ENCODE measurements at regions not wholly inside any gene's neighbourhood (a gene's known extent, or its start where the extent isn't known, plus 50 kb on each side); places are given as distances from the start of the nearest gene placed in this dataset.

DNA sequence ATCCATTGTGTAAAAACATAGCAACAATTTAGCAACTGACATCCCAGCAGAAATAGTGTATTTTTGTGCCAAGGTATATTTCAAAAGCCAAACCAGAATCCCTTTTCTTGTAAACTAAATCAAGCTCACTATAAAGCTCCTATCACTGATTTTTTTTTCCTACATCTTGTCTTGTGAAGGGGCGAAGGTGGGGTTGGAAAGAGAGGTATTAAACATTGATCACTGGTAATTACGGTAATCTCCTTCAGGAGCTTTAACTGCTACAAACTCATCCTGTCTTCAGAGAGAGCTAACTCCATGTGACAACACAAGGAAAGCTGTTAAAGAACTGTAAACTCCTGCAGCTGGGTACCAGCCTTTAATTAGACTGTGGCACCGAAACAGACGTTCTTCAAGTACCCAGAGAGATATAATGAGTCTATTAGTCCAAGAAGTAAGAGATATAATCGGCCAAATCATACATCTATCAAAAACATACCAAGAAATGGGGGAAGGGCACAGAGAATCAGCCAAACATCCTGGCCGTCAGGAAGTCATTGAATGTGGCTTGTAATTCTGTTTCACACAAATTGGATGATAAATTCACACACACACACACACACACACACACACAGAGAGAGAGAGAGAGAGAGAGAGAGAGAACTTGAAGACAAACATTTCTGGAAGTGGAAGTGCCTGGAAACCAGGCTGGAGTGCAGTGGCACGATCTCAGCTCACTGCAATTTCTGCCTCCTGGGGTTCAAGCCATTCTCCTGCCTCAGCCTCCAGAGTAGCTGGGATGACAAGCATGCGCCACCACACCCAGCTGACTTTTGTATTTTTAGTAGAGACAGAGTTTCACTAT, 111.9 kb upstream of the PPARGC1A start:
- DNase-seq, result no peak
- Histone ChIP-seq H3K9me3 (no peaks in the 10 kb centered on the region), H3K36me3 (no peaks in the 10 kb centered on the region)

GRCh38 chr4:24000470-24000831, 110.6 kb upstream of the PPARGC1A start:
- TF ChIP-seq, protein P1, sequence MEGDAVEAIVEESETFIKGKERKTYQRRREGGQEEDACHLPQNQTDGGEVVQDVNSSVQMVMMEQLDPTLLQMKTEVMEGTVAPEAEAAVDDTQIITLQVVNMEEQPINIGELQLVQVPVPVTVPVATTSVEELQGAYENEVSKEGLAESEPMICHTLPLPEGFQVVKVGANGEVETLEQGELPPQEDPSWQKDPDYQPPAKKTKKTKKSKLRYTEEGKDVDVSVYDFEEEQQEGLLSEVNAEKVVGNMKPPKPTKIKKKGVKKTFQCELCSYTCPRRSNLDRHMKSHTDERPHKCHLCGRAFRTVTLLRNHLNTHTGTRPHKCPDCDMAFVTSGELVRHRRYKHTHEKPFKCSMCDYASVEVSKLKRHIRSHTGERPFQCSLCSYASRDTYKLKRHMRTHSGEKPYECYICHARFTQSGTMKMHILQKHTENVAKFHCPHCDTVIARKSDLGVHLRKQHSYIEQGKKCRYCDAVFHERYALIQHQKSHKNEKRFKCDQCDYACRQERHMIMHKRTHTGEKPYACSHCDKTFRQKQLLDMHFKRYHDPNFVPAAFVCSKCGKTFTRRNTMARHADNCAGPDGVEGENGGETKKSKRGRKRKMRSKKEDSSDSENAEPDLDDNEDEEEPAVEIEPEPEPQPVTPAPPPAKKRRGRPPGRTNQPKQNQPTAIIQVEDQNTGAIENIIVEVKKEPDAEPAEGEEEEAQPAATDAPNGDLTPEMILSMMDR (IDR thresholded peaks at IDR 0.05; ENCODE audit: low read depth, low read length), result no peak
- Histone ChIP-seq H3K27me3 (peaks cover 14% of the 10 kb centered on the region; the same call in 1 of the 2 replicates), H3K4me1 (no peaks in the 10 kb centered on the region), H3K4me3 (ENCODE audit: low read depth, low read length) (no peak overlapping the region), H3K36me3 (no peaks in the 10 kb centered on the region), H3K9me3 (no peaks in the 10 kb centered on the region)
- DNase-seq, result no peak

More for the DNA sequence above, 111.9 kb upstream of the PPARGC1A start:
- H3K4me1 ChIP-seq, result no peaks in the 10 kb centered on the region
- TF ChIP-seq, protein P1 (IDR thresholded peaks at IDR 0.05; ENCODE audit: low read depth, low read length), result no peak
- no peak overlapping the region for H3K4me3 ChIP-seq (ENCODE audit: low read depth, low read length)
- H3K27me3 ChIP-seq, result peaks cover 17% of the 10 kb centered on the region; the same call in 1 of the 2 replicates

DNA sequence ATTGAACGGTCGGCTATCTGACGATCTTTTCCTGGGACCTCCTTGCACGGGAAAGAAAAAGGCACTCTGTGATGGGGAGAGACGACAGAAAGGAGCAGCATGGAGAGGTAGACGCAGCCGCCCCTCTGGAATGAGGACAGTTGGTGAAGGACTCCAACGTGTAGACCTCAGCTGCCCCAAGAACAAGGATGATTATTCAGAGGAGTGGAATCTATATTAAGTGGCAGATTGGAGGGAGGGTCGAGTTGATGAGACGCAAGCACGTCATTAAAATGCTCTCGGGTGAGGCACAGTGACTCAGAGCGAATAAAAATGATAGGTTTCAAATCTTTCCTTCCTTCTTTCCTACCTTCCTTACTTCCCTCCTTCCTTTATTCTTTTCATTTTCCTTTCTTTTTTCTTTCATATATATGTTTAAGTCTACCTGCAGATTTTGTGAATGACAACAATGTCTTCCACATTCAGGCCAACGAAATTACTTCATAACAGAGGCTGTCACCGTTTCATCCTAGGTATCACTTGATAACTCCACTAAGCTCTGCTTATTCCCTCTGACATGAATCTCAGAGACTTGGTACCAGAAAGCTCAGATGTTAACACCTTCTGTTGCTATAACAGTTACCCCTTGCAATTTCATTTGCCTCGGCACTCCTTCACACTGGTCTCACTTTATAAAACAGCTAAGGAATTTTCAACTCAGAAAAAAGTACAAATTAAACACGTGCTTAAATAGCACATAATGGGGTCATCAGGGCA, 110.0 kb upstream of the PPARGC1A start:
- peaks cover 17% of the 10 kb centered on the region for H3K27me3 ChIP-seq
- H3K36me3 ChIP-seq, result no peaks in the 10 kb centered on the region
- DNase-seq, result no peak
- no peak overlapping the region for H3K4me3 ChIP-seq (ENCODE audit: low read depth, low read length)
- TF ChIP-seq, protein P1 (IDR thresholded peaks at IDR 0.05; ENCODE audit: low read depth, low read length), result no peak
- no peaks in the 10 kb centered on the region for H3K4me1 ChIP-seq
- no peaks in the 10 kb centered on the region for H3K9me3 ChIP-seq

- TF ChIP-seq, protein P1 (IDR thresholded peaks at IDR 0.05; ENCODE audit: low read depth, low read length), result no peak
- Histone ChIP-seq H3K4me3 (ENCODE audit: low read depth, low read length) (no peak overlapping the region), H3K27me3 (peaks cover 8% of the 10 kb centered on the region; the same call in 1 of the 2 replicates), H3K4me1 (no peaks in the 10 kb centered on the region), H3K36me3 (no peaks in the 10 kb centered on the region), H3K9me3 (no peaks in the 10 kb centered on the region)
- no peak for DNase-seq
Observed at GRCh38 chr4:23993373-23993772, 103.5 kb upstream of the PPARGC1A start.

- no peaks in the 10 kb centered on the region for H3K9me3 ChIP-seq
- H3K36me3 ChIP-seq, result no peaks in the 10 kb centered on the region
- H3K27me3 ChIP-seq, result peaks cover 8% of the 10 kb centered on the region; the same call in 1 of the 2 replicates
- DNase-seq, result no peak
- TF ChIP-seq, protein P1 (IDR thresholded peaks at IDR 0.05; ENCODE audit: low read depth, low read length), result no peak
- no peak overlapping the region for H3K4me3 ChIP-seq (ENCODE audit: low read depth, low read length)
- H3K4me1 ChIP-seq, result no peaks in the 10 kb centered on the region
Observed at GRCh38 chr4:23991444-23991843, 101.6 kb upstream of the PPARGC1A start.

Data from BE2C (cell line).